ENCODE measurements at regions not wholly inside any gene's neighbourhood (a gene's known extent, or its start where the extent isn't known, plus 50 kb on each side); places are given as distances from the start of the nearest gene placed in this dataset.
"Not testable (repeated sequence)": the region's sequence is repeated elsewhere in the genome, so short reads cannot be mapped to it uniquely, and the experiment has no call there.

DNA sequence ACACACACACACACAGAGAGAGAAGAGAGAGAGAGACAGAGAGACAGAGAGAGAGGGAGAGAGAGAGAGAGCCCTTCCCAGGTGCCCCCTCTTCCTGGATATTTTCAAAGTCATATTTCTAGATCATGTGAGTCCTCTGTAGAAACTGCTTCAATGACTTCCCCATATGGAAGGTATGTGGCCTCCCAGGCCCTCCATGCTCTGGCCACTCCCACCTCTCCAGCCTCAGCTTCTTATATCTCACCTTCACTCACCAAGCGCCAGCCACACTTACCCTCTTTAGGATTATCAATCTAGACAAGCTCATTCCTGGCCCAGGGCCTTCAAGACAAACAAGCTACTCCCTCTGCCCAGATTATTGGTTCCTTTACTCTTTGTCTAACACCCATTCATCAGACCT lies 259.7 kb downstream of the MTERF1 start:
- CTCF ChIA-PET, result no interaction called here
- POLR2A ChIA-PET, result no interaction called here

DNA sequence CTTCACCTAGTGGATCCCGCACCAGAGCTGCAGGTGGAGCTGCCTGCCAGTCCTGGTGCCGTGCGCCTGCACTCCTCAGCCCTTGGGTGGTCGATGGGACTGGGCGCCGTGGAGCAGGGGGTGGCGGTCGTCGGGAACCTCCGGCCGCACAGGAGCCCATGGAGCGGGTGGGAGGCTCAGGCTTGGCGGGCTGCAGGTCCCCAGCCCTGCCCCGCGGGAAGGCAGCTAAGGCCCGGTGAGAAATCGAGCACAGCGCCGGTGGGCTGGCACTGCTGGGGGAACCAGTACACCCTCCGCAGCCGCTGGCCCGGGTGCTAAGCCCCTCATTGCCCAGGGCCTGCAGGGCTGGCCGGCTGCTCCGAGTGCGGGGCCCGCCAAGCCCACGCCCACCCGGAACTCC lies 253.2 kb downstream of the MTERF1 start:
- BruUV-seq (replicated peaks); H3K36me3 ChIP-seq (ENCODE audit: control insufficient read depth, insufficient read depth, low read length); H3K27ac ChIP-seq (ENCODE audit: low read length); H3K9me3 ChIP-seq (ENCODE audit: control insufficient read depth, insufficient read depth, low read depth, low read length); DNase-seq (ENCODE audit: low read depth, low spot score); intact Hi-C loops (cut with micrococcal nuclease; ENCODE audit: unreplicated experiment); H3K4me3 ChIP-seq (ENCODE audit: low read depth in 2 of 2, low read length in 2 of 2); H3K4me1 ChIP-seq (ENCODE audit: control insufficient read depth, insufficient read depth, low read length); POLR2A ChIA-PET; H3K27me3 ChIP-seq (ENCODE audit: control insufficient read depth, insufficient read depth, low read length); CTCF ChIA-PET; ATAC-seq; in situ Hi-C loops (cut with HindIII; ENCODE audit: low pct_unique_long_range_greater_than_20kb, low sequenced_read_pairs): not testable (repeated sequence)

More for the DNA sequence above, 259.7 kb downstream of the MTERF1 start:
- no peaks in the 10 kb centered on the region for H3K9me3 ChIP-seq (ENCODE audit: control insufficient read depth, insufficient read depth, low read depth, low read length)
- no peak overlapping the region for H3K27ac ChIP-seq (ENCODE audit: low read length)
- H3K4me1 ChIP-seq (ENCODE audit: control insufficient read depth, insufficient read depth, low read length), result no peaks in the 10 kb centered on the region
- in situ Hi-C loops (cut with HindIII; ENCODE audit: low pct_unique_long_range_greater_than_20kb, low sequenced_read_pairs), result no loop called here
- no peak overlapping the region for H3K4me3 ChIP-seq (ENCODE audit: low read depth in 2 of 2, low read length in 2 of 2)
- DNase-seq (ENCODE audit: low read depth, low spot score) (no peak), ATAC-seq (no peak)
- no TSS peak for BruUV-seq (replicated peaks)
- no peaks in the 10 kb centered on the region for H3K36me3 ChIP-seq (ENCODE audit: control insufficient read depth, insufficient read depth, low read length)
- intact Hi-C loops (cut with micrococcal nuclease; ENCODE audit: unreplicated experiment), result no loop called here
- TF ChIP-seq TCF7L2 (IDR thresholded peaks at IDR 0.05; ENCODE audit: low read depth, low read length) (no peak), SIN3A (IDR thresholded peaks at IDR 0.05; ENCODE audit: borderline replicate concordance, insufficient read depth, low read depth, low read length) (no peak), POLR2AphosphoS5 (IDR thresholded peaks at IDR 0.05; ENCODE audit: low read depth, low read length) (no peak)
- TF ChIP-seq, protein P1, sequence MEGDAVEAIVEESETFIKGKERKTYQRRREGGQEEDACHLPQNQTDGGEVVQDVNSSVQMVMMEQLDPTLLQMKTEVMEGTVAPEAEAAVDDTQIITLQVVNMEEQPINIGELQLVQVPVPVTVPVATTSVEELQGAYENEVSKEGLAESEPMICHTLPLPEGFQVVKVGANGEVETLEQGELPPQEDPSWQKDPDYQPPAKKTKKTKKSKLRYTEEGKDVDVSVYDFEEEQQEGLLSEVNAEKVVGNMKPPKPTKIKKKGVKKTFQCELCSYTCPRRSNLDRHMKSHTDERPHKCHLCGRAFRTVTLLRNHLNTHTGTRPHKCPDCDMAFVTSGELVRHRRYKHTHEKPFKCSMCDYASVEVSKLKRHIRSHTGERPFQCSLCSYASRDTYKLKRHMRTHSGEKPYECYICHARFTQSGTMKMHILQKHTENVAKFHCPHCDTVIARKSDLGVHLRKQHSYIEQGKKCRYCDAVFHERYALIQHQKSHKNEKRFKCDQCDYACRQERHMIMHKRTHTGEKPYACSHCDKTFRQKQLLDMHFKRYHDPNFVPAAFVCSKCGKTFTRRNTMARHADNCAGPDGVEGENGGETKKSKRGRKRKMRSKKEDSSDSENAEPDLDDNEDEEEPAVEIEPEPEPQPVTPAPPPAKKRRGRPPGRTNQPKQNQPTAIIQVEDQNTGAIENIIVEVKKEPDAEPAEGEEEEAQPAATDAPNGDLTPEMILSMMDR (IDR thresholded peaks at IDR 0.05), result no peak
- TF ChIP-seq, protein P2, sequence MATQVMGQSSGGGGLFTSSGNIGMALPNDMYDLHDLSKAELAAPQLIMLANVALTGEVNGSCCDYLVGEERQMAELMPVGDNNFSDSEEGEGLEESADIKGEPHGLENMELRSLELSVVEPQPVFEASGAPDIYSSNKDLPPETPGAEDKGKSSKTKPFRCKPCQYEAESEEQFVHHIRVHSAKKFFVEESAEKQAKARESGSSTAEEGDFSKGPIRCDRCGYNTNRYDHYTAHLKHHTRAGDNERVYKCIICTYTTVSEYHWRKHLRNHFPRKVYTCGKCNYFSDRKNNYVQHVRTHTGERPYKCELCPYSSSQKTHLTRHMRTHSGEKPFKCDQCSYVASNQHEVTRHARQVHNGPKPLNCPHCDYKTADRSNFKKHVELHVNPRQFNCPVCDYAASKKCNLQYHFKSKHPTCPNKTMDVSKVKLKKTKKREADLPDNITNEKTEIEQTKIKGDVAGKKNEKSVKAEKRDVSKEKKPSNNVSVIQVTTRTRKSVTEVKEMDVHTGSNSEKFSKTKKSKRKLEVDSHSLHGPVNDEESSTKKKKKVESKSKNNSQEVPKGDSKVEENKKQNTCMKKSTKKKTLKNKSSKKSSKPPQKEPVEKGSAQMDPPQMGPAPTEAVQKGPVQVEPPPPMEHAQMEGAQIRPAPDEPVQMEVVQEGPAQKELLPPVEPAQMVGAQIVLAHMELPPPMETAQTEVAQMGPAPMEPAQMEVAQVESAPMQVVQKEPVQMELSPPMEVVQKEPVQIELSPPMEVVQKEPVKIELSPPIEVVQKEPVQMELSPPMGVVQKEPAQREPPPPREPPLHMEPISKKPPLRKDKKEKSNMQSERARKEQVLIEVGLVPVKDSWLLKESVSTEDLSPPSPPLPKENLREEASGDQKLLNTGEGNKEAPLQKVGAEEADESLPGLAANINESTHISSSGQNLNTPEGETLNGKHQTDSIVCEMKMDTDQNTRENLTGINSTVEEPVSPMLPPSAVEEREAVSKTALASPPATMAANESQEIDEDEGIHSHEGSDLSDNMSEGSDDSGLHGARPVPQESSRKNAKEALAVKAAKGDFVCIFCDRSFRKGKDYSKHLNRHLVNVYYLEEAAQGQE (IDR thresholded peaks at IDR 0.05; ENCODE audit: insufficient read depth in 1 of 2, low read depth in 2 of 2, low read length in 1 of 2), result no peak
- H3K27me3 ChIP-seq (ENCODE audit: control insufficient read depth, insufficient read depth, low read length), result no peaks in the 10 kb centered on the region

DNA sequence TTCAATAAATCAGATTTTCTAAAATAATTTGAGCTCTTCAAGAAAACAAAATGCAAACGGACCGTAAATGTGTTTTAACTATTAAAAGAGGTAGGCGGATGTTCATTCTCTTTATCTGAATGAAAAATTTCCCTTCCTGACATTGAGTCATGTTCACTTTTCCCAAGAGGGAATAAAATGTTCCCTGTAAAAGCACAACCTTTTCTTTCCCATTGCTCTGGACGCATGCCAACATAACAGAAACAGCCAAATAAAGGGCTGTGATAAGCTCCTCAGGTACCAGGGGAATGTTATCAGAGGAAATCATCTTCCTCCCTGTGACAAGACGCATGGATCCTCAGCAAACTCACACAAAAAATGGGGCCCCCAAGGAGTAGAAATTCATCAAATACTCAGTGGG lies 251.8 kb downstream of the MTERF1 start:
- CTCF ChIA-PET, result no interaction called here

More for the DNA sequence above, 251.8 kb downstream of the MTERF1 start:
- intact Hi-C loops (cut with micrococcal nuclease; ENCODE audit: unreplicated experiment) (no loop called here), in situ Hi-C loops (cut with HindIII; ENCODE audit: low pct_unique_long_range_greater_than_20kb, low sequenced_read_pairs) (no loop called here)
- TF ChIP-seq, protein P1 (IDR thresholded peaks at IDR 0.05), result no peak
- TF ChIP-seq POLR2AphosphoS5 (IDR thresholded peaks at IDR 0.05; ENCODE audit: low read depth, low read length) (no peak), SIN3A (IDR thresholded peaks at IDR 0.05; ENCODE audit: borderline replicate concordance, insufficient read depth, low read depth, low read length) (no peak), TCF7L2 (IDR thresholded peaks at IDR 0.05; ENCODE audit: low read depth, low read length) (no peak)
- TF ChIP-seq, protein P2 (IDR thresholded peaks at IDR 0.05; ENCODE audit: insufficient read depth in 1 of 2, low read depth in 2 of 2, low read length in 1 of 2), result no peak
- POLR2A ChIA-PET, result no interaction called here
- no peaks in the 10 kb centered on the region for H3K9me3 ChIP-seq (ENCODE audit: control insufficient read depth, insufficient read depth, low read depth, low read length)
- H3K27me3 ChIP-seq (ENCODE audit: control insufficient read depth, insufficient read depth, low read length), result no peaks in the 10 kb centered on the region
- DNase-seq (ENCODE audit: low read depth, low spot score) (no peak), ATAC-seq (no peak)
- no peak overlapping the region for H3K4me3 ChIP-seq (ENCODE audit: low read depth in 2 of 2, low read length in 2 of 2)
- H3K4me1 ChIP-seq (ENCODE audit: control insufficient read depth, insufficient read depth, low read length), result no peaks in the 10 kb centered on the region
- no TSS peak for BruUV-seq (replicated peaks)
- H3K36me3 ChIP-seq (ENCODE audit: control insufficient read depth, insufficient read depth, low read length), result no peaks in the 10 kb centered on the region
- H3K27ac ChIP-seq (ENCODE audit: low read length), result no peak overlapping the region

Measured in Panc1 (cell line).